ENCODE measurements at regions not wholly inside any gene's neighbourhood (a gene's known extent, or its start where the extent isn't known, plus 50 kb on each side); places are given as distances from the start of the nearest gene placed in this dataset.

- no peak for TF ChIP-seq CTCF (IDR thresholded peaks at IDR 0.05)
- no peak for TF ChIP-seq POLR2A (IDR thresholded peaks at IDR 0.05)
Observed at GRCh38 chr13:26834646-26835045, 74.1 kb upstream of the GPR12 start.

Measured in breast epithelium (tissue), 3 donors.